ENCODE measurements at regions not wholly inside any gene's neighbourhood (a gene's known extent, or its start where the extent isn't known, plus 50 kb on each side); places are given as distances from the start of the nearest gene placed in this dataset.

DNA sequence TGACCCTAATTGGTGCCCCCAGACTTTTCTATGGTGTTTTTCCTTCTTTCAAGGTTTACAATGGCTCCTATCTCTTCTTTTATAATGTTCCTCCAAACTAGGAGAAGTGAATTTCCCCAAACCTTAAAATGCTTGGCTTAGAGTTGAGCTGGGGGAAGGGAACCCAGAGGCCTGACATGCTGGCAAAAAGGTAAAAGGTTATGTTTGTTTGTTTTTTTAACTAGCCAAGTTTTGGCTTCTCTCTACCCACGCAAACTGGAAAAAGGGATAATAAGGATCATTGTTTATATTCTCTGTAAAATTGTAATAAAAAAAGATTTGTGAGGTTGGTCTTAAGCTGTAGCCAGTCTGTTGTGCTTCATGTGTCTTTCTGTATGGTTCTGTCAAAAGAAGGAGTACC lies 477.0 kb downstream of the IPMK start:
- TF ChIP-seq CTCF (conservative IDR thresholded peaks at IDR 0.05; ENCODE audit: low read length) (no peak), EZH2phosphoT487 (IDR thresholded peaks at IDR 0.05; ENCODE audit: borderline replicate concordance, low read depth, low read length) (no peak)
